ENCODE measurements at regions not wholly inside any gene's neighbourhood (a gene's known extent, or its start where the extent isn't known, plus 50 kb on each side); places are given as distances from the start of the nearest gene placed in this dataset.

DNA sequence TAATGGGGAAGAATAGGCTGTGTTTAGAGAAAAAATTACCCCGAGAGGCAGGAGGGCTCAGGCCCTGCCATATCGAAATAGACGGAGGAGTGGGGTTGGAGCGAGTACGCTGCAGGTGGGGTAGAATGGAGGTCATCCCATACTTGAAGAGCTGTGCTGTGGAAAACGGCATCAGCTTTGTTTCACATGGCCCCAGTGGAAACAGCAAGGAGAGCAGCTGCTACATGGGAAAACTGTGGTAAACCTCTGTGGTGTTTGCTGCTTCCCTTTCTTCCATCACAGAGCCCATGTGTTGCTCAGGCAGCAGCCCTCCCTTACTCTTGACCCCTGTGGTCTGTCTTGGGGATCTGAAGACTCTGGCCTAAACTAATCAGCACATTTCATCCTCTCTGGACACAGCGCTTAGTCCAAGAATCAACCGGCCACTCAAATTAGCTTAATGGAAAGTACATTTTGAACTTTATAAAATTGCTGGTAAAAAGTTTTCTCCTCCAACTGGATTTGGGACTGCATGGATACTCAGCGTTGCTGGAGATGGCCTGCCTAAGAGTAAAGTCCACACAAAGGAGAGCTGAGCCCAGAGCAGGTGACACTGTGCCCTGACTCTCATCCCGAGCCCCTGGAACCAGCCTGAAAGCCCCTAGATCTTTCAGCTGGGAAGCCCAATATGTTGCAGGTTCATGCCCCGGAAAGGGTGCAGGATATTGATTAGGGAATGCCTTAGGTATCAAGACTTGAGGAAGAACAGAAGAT, 127.1 kb upstream of the GADD45A start:
- no peak overlapping the region for H3K4me3 ChIP-seq
- TF ChIP-seq, protein P1, sequence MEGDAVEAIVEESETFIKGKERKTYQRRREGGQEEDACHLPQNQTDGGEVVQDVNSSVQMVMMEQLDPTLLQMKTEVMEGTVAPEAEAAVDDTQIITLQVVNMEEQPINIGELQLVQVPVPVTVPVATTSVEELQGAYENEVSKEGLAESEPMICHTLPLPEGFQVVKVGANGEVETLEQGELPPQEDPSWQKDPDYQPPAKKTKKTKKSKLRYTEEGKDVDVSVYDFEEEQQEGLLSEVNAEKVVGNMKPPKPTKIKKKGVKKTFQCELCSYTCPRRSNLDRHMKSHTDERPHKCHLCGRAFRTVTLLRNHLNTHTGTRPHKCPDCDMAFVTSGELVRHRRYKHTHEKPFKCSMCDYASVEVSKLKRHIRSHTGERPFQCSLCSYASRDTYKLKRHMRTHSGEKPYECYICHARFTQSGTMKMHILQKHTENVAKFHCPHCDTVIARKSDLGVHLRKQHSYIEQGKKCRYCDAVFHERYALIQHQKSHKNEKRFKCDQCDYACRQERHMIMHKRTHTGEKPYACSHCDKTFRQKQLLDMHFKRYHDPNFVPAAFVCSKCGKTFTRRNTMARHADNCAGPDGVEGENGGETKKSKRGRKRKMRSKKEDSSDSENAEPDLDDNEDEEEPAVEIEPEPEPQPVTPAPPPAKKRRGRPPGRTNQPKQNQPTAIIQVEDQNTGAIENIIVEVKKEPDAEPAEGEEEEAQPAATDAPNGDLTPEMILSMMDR (IDR thresholded peaks at IDR 0.05), result no peak
- H3K4me1 ChIP-seq (ENCODE audit: control insufficient read depth in 1 of 2, low read depth in 2 of 2), result peaks cover 2 to 36% of the 10 kb centered on the region in 2 donors
- DNase-seq (ENCODE audit: low spot score), result no peak
- no peaks in the 10 kb centered on the region for H3K36me3 ChIP-seq
- no peaks in the 10 kb centered on the region for H3K27me3 ChIP-seq (replicated peaks; ENCODE audit: insufficient read depth)
- H3K9me3 ChIP-seq, result no peaks in the 10 kb centered on the region
- no peak overlapping the region for H3K27ac ChIP-seq
- ATAC-seq (ENCODE audit: insufficient number of reproducible peaks, low FRiP score, low read depth), result no peak

DNA sequence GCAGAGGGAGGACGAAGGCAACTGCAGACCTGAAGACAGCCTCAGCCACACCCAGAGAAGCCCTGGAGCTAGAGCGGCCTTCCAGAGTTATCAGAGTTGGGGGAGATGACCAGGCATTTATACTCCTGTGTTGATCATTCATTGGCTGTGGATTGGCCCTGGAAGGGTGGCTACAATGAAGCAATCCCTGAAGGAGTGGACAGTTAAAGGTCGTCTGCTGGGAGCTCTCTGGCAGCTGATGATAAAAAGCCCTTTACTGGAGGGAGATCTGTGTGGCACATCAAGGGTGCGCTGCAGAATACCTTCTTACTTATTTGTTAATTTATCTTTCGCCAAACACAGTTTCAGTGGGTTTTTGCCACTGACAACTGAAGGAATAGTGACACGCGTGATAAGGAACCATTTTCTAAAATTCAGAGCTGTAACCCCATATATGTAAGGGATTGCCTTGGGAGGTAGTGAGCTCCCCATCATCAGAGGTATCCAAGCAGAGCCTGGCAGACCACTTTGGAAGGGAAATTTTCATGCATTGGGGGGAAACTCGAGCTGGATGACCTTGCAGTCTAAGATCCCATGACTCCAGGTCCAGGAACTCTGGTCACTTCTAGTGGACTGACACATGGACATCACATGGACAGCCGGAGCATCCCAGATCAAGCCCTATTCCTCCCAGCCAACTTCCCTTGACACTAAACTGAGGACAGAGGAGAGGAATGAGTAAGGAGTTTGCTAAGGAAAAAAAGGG, 126.4 kb upstream of the GADD45A start:
- Histone ChIP-seq H3K9me3 (no peaks in the 10 kb centered on the region), H3K36me3 (no peaks in the 10 kb centered on the region), H3K27ac (peak overlapping the region in 1 of 2 donors; percentile 53), H3K4me1 (ENCODE audit: control insufficient read depth in 1 of 2, low read depth in 2 of 2) (peaks cover 2 to 37% of the 10 kb centered on the region in 2 donors), H3K27me3 (replicated peaks; ENCODE audit: insufficient read depth) (no peaks in the 10 kb centered on the region), H3K4me3 (peak overlapping the region; percentile 61)
- peak; percentile 9 for ATAC-seq (ENCODE audit: insufficient number of reproducible peaks, low FRiP score, low read depth)
- TF ChIP-seq, protein P1 (IDR thresholded peaks at IDR 0.05), result no peak
- no peak for DNase-seq (ENCODE audit: low spot score)

DNA sequence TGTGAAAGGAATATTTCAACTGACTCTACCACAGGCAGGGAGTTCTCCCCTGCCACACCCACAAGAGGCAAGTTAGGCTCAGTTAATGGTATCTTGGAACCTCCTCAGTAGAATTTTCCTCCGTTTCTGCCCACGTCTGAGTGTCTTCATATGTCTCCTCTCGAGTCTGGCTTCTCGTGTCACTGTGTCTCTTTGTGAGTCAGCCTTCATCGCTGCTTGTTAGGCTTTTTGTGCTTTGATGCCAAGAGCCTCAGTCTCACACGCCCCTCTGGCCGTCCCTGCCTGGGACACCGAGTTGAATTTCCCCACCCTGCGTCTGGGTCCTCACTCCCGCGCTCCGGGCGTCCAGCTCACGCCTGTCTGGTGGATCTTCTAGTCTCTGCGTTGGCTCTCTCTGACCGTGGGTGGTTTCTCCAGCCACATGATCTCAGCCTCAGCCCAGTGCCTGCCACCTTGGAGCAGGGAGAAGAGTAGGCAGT, 125.7 kb upstream of the GADD45A start:
- peaks cover 7 to 43% of the 10 kb centered on the region in 2 donors for H3K4me1 ChIP-seq (ENCODE audit: control insufficient read depth in 1 of 2, low read depth in 2 of 2)
- TF ChIP-seq, protein P1 (IDR thresholded peaks at IDR 0.05), result no peak
- H3K27ac ChIP-seq, result peak overlapping the region; percentile 18 to 53
- H3K4me3 ChIP-seq, result peak overlapping the region; percentile 61
- no peaks in the 10 kb centered on the region for H3K9me3 ChIP-seq
- H3K36me3 ChIP-seq, result no peaks in the 10 kb centered on the region
- DNase-seq (ENCODE audit: low spot score) (no peak), ATAC-seq (ENCODE audit: insufficient number of reproducible peaks, low FRiP score, low read depth) (peak; percentile 4)
- no peaks in the 10 kb centered on the region for H3K27me3 ChIP-seq (replicated peaks; ENCODE audit: insufficient read depth)

DNA sequence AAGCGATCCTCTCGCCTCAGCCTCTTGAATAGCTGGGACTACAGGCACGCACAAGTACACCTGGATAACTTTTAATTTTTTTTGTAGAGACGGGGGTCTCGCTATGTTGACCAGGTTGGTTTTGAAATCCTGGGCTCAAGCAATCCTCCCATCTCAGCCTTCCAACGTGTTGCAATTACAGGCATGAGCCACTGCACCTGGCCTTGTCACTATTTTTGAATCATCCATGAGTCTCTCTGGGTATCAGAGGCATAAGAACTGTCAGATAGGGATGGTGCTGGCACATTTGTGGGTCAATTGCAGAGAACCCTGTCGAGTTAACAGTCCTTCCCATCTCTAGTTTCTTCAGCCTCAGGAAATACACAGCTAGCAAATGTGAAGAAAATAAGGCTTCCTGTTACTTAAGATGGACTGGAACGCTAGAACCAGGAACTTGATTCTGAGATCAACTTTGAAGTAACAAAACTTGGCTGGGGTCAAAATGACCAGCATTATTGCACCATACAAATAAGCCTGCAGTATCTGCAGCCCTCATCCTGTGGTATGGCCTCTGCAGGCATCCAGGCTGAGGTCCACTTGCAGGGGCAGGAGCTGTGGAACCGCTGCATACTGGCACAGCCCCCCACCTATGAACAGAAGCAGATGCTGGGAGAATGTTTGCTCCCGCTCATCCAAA, 124.3 kb upstream of the GADD45A start:
- H3K27me3 ChIP-seq (replicated peaks; ENCODE audit: insufficient read depth), result no peaks in the 10 kb centered on the region
- TF ChIP-seq, protein P1 (IDR thresholded peaks at IDR 0.05), result no peak
- no peak overlapping the region for H3K4me3 ChIP-seq
- peaks cover 7 to 49% of the 10 kb centered on the region in 2 donors for H3K4me1 ChIP-seq (ENCODE audit: control insufficient read depth in 1 of 2, low read depth in 2 of 2)
- no peaks in the 10 kb centered on the region for H3K9me3 ChIP-seq
- DNase-seq (ENCODE audit: low spot score), result no peak
- ATAC-seq (ENCODE audit: insufficient number of reproducible peaks, low FRiP score, low read depth), result no peak
- no peaks in the 10 kb centered on the region for H3K36me3 ChIP-seq
- H3K27ac ChIP-seq, result no peak overlapping the region

DNA sequence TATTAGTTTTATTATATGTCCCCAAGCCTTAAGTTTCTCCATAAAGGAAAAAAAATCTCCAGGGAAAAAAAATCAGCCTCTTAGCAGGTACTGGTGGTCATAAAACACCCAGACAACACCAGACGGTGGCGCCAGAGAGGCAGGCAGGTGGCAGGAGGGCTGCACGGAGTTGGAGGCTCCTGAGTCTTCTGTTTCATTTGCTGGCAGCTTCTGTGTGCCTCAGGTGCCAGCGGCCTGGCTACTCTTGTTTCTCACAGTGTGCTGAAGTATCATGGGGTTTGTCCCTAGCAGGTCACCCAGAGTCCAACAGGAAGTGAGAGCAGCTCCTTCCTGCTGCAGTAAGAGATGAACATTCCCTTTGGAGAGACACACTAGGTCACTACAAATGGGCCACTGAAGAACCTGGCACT, 123.3 kb upstream of the GADD45A start:
- peak; percentile 46 for ATAC-seq (ENCODE audit: insufficient number of reproducible peaks, low FRiP score, low read depth)
- no peak overlapping the region for H3K27ac ChIP-seq
- peak; percentile 90 for DNase-seq (ENCODE audit: low spot score)

More for the DNA sequence above, 123.3 kb upstream of the GADD45A start:
- H3K27me3 ChIP-seq (replicated peaks; ENCODE audit: insufficient read depth), result no peaks in the 10 kb centered on the region
- no peaks in the 10 kb centered on the region for H3K36me3 ChIP-seq
- TF ChIP-seq, protein P1 (IDR thresholded peaks at IDR 0.05), result peak; percentile 89
- peaks cover 7 to 48% of the 10 kb centered on the region in 2 donors for H3K4me1 ChIP-seq (ENCODE audit: control insufficient read depth in 1 of 2, low read depth in 2 of 2)
- H3K9me3 ChIP-seq, result no peaks in the 10 kb centered on the region
- no peak overlapping the region for H3K4me3 ChIP-seq
